NCI-H1105 (cell line): ENCODE measurements at regions not wholly inside any gene's neighbourhood (a gene's known extent, or its start where the extent isn't known, plus 50 kb on each side); places are given as distances from the start of the nearest gene placed in this dataset.

ENCODE experiments used
- DNase-seq: peaks from one replicate; lab custom pipeline; 2025; lab: John Stamatoyannopoulos, UW

DNA sequence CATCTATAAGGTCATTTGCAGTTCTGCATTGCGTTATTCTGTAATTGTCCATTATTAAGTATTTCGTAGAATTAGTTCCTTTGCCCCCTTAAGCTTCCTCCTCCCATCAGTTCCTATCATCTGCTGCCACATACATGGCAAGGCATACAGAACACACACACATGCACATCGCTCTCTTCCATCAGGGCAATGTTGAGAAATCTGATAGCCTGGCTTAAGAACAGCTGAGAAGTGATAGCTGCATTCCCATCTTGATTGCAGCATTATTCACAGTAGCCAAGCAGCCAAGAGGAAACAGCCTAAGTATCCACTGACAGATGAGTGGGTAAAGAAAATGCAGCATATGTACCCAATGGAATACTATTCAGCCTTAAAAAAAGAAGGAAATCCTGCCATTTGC lies 186.8 kb upstream of the CADM1 start:
- DNase-seq = no peak

DNA sequence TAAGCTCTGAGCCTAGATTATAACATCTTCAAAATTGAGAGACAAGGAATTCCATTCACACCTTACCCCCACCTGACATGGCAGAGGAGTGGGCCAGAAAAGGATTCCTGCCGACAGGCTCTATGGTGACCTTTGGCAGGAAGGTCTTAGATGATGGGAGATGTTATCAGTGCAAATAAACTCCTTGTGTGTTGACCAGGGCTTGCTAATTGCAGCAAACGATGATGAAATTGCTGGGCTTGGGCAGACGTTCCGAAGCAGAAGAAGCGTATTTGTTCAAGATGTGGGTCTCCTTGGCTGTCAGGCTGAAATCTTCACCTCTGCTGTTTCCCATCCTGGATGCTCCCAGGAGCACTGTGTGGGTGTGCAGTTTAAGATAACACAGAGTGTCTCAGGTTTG lies 183.7 kb upstream of the CADM1 start:
- DNase-seq = no peak

DNA sequence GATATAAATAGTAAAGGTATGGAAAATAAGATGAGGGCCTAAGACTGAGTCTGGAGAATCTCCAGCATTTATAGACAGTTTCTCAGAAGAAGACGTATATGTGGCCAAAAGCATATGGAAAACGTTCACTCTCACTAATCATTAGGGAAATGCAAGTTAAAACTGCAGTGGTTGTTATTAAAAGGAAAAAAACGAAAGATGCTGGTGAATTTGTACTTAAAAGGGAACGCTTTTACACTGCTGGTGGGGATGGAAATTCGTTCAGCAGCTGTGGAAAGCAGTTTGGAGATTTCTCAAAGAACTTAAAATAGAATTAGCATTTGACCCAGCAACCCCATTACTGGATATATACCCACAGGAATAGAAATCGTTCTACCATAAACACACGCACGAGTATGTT lies 180.5 kb upstream of the CADM1 start:
- DNase-seq = no peak

- DNase-seq = no peak
Observed at GRCh38 chr11:115684135-115684534, 179.9 kb upstream of the CADM1 start.

DNA sequence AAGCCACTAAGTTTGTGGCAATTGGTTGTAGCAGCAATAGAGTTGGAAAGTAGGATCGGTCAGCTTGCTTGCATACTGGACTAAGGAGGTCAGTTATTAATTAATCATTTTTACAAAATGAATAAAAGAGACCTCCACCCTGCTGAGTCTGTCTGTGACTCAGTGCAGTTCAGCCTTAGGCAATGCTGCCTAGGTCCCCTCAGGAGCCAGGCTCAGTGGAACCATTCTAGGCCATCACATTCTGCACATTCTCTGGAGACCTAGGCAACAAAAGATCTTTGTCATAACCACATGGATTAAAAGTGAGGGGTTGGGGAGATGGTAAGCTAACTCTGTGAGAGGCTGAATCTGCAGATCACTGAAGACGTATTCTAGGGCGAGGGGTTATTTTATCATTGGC lies 178.7 kb upstream of the CADM1 start:
- DNase-seq = no peak

DNA sequence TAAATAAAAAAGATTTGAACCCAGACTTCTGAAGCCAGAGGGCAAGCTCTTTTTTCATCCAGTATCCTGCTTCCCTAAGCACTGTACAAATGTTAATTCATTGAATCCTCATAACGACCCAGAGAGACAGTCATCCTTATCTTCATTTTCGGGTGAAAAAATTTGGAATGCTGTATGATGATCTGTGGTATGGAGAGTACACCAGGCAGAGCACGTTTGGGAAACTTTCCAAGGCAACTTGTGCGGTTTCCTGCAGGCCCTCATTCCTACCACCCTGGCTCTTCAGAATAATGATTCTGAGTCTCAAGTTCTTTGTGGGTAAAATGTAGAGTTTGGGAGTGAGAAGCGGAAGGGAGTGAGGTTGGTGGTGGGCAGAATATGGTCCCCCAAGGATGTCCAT lies 177.9 kb upstream of the CADM1 start:
- no peak for DNase-seq

DNA sequence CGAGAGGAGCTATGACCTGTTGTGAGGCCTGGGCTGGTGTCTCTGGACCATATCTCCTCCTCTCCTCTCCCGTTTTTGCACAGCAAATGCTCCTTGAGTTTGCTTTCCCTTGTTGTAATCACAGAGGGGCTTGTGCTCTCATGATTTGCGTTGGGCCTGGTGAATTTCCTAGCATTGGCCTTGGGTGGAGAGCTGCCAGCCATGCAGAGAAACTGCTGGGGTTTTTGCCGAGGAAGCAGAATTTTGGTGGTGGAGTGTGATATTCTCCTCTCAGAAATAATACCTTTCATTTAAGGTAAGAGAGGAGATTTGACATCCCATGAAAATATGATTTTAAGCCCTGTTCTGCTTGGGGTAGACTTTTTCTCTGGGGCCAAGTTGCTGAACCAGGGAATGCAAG lies 175.7 kb upstream of the CADM1 start:
- DNase-seq = no peak

DNA sequence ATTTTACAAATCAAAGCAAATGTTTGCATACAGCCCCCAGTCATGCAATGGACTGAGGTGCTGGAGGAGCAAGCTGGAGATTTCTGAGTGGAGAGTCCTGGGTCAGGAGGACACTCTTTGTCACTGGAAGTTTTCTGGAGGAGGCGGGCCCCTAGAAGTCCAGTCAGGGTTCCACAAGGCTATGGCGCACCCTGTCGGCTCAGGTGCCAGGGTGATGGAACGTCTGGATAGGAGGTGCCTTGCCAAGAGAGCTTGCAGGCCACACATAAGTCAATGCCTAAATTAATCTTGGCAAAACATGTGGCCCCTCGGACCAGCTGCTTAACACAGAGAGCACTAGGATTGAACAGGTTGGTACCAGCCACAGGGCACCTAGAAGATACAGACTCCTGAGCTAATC lies 174.7 kb upstream of the CADM1 start:
- DNase-seq = peak; percentile 73

DNA sequence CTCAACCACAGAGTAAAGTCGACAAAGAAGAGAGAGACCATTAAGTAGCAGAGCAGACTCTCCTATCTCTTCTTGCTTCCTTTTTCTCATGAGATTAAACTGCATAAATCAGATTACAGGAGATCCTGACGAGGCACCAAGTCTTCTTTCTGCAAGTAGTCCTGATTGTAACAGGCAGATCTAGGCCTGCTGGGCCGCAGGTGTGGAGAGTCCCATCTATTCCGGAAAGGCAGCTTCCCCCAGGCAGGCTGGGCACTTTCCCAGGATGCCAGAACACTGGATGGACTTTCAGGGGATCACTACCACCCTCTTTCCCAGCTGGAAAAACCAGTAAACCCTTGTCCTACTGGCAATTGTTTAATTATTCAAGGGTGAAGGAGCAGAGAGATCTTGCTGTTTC lies 173.0 kb upstream of the CADM1 start:
- DNase-seq = no peak

DNA sequence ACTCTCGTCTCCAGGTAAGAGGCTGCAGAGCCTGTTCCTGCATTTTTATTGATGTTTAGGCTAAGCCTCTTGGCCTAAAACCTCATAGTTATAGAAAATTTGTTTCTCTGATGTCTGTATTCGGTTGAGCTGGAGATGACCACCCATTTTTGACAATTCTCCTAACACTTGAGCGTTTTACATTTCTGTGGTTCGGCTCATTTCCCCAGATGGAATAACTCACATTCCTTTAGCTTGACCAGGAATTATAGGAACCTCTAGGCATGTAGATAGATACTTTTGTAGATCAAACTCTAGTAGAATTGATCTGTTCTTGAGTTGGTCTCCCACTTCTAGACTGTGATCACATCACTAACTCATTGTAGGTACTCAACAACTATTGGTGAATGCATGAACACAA lies 172.6 kb upstream of the CADM1 start:
- DNase-seq = no peak

DNA sequence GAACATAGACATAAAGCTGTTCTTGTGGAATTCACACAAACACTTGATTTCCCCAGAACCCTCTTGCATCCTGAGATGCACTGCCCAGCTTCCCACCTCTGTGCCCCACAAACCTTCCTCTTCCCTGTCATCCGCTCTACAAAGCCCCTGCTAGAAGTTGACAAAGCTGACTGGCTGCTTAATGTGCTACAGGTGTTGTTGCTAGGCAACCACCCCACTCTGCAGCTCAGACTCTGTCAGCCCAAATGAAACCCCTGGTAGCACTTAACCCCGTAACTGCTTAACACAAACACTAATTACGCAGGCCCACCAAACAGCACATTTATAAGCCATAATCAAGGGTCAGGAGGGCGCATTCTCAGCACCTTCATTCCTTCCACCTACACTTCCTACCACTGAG lies 172.0 kb upstream of the CADM1 start:
- DNase-seq = peak; percentile 81

DNA sequence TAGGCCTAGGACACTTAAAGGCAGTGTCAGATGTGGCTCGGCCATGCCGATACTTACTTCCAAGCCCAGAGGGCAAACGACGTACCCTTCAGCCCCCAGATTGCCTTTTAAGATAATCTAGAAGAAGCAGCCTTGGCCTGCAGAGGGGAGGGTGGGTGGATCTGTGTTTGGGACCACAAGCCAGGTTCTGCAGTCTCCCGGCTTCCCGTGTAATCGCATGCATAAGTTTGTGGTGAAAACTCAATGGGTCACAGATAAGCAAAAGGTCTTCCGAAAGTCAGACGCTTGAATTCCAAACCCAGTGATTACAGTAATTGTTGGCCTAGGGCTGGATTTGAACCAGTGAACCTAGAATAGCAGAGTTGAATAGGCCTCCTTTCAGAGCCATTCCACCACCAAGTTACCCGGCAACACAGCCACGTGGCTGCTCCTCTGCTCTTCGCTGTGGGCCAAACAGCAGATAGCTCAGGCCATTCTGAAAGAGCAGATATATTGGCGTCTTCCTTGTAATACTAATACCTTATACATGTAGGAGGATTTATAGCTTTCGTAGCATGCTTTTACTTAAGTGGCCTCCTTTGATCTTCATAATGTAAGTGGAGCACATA lies 170.8 kb upstream of the CADM1 start:
- DNase-seq = no peak

DNA sequence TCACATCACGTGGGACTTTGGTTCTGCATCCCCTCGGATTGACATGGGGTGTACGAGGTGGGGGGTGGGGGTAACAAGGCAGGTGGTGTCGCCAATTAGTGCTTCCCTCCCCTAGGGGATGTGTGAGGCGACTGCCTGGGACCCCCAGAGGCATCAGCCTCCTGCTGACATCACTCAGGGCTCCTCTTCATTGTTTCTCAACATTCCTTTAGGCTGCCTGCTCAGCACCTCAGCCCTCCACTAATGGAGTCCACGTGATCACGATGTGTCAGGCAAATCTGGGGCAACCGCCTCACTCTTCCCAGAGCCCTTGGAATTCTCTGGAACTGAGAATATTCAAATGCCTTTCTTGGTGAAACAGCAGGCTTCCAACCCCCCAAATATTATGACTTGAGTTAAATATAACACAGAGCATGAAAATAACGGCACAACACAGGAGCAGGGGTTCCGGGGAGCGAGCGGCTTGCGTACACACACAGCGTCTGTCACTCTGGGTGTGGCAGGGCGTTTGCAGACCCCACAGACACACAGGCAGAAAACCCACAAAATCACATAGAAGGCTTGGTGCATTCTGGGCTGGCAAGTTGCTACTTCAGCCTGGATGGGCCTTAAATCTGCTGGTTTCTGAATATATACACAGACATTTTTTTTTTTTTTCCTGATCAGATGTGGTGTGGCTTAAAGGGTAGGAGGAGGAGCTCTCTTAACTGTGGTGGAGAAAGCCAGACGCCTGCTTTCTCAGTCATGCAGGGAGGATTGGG lies 170.1 kb upstream of the CADM1 start:
- DNase-seq = no peak

GRCh38 chr11:115673720-115674119 lies 169.5 kb upstream of the CADM1 start:
- DNase-seq = no peak

GRCh38 chr11:115672999-115673411 lies 168.8 kb upstream of the CADM1 start:
- DNase-seq = no peak

GRCh38 chr11:115672412-115672811 lies 168.2 kb upstream of the CADM1 start:
- no peak for DNase-seq

GRCh38 chr11:115670538-115671205 lies 166.5 kb upstream of the CADM1 start:
- DNase-seq = peak; percentile 98

GRCh38 chr11:115665958-115666357 lies 161.7 kb upstream of the CADM1 start:
- DNase-seq = no peak

DNA sequence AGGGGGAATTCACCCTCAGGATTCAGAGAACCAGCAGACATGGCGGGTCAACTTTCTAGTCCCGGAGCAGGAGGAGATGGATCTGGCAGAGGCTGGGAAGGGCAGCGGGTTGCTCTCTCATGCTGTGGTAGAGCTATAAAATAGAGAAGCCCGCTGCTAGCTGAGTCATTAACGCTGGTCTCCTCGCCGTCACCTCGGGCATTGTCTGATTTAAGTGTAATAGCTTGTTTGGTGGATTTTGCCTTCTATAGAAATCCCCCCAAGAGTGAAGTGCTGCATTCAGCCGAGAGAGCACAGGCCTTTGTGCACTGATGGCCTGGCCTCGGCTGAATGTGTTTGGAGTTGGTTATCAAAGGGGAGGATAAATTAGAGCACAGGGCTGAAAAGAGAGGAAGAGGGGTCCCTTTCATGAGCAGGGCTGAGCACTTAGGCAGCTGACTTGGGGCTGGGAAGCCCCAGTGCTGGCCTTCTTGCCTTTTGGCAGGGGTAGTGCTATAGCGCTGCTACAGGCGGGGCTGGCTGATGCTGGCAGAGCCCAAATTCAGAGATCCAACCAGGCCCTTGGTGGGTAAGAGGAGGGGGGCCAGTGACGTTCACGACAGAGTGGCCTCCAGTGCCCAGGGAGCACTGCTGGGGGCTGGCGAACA lies 161.1 kb upstream of the CADM1 start:
- DNase-seq = no peak

- no peak for DNase-seq
Observed at GRCh38 chr11:115664313-115664712, 160.1 kb upstream of the CADM1 start.

GRCh38 chr11:115663790-115664189 lies 159.6 kb upstream of the CADM1 start:
- no peak for DNase-seq

- no peak for DNase-seq
Observed at GRCh38 chr11:115660030-115660805, 156.0 kb upstream of the CADM1 start.
